HG02623 (cell line): ENCODE measurements at regions not wholly inside any gene's neighbourhood (a gene's known extent, or its start where the extent isn't known, plus 50 kb on each side); places are given as distances from the start of the nearest gene placed in this dataset.
"Not testable (repeated sequence)": the region's sequence is repeated elsewhere in the genome, so short reads cannot be mapped to it uniquely, and the experiment has no call there.

ENCODE experiments used
- ATAC-seq: cut with Tn5 transposase; IDR thresholded peaks from one replicate; pipeline ENCODE4 v1.9.1; 2021; ENCODE audit warnings: moderate library complexity; ENCODE audit not compliant: unreplicated experiment

- no peak for ATAC-seq
These were observed 50.0 kb upstream of the ALDH1B1 start for GRCh38 chr9:38342532-38342931.

- ATAC-seq, result no peak
These were observed 50.4 kb upstream of the ALDH1B1 start for GRCh38 chr9:38342096-38342495.

DNA sequence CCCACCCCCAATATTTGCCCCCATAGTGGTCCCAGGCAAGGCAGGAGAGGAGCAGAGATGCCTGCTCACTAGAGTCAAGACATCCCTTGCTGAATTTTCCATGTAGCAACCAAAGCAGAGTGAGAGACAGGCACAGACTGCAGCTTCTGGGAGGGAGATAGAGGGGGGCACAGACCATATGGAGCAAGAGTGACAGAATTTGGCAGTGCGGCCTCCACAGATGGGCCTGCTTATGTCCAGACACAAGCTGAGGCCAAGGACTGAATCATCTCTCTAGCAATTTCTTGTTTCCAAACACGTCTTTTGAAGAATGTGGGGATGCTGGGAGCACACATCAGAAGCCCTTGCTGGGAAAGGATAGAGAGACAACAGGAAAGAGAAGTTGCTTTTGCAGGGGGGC, 53.0 kb upstream of the ALDH1B1 start:
- ATAC-seq, result no peak

DNA sequence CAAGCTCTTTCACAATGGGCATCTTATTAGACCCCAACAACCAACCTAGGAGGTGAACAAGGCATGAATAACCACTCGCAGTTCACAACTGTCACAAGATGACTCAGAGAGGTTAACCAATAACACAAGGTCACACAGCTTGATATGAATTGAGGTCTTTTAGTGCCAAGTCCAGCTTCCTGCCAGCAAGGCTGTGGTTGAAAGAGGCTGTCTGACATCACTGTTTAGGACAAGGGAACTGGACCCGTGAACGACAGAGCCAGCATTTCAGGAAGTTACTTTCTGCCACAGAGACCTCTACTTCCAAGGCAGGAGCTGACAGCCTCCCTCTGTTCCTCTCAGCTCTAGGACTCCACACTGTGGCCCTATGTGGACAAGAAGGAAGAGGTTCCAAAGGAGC, 53.4 kb upstream of the ALDH1B1 start:
- peak; percentile 56 for ATAC-seq

DNA sequence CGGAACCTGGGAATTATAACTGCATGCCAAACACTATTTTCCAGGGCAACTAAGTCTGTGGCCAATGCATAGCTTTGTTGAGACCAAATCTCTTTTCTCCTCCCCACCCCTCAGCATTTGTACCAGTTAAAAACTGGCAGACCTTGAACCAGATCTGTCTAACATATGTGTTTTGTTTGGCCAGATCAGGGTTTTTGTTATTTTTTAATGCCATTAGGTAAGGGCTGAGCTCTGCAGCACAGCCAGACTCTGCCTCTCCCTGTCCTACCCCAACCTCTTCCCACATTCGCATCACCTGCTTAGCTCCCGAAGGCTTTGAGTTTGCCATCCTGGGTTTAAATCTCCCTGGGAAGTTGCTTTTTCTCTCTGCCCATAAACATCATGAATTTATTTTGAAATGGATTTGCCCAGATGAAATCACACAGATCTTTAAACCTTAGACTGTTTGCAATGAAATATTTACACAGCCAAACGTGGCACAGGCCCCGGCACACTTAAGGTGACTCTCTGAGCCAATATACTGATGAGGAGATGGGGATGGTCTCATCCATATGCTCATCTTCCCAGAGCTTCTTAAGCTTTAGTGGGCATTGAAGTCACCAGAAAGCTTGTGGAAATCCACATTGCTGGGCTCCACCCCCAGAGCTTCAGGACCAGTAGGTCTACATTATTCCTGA, 54.0 kb upstream of the ALDH1B1 start:
- no peak for ATAC-seq

DNA sequence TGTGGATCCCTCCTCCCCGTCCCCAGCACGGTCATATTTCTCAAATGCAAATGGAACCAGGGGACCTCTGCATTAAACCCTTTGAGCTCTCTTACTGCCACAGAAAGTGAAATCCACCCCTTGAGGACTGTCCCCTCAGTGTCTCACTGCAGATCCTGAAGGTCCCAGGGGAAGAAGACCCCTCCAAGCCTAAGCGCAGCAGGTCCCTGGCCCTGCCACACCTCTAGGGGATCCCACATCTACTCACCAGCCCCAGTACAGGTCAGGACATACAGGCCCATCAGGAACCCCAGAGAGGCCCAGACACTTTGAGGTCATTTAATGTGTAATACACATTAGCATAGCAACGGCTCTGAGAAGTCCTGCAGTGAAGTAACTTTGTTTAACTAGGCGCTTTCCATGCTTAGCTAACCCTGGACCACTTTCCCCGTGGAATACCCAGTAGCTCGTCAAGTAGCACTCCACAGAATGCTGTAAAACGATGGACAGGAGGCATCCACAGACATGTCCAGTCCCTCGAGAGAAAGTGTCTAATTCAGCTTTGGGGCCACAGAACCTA, 54.7 kb upstream of the ALDH1B1 start:
- ATAC-seq, result no peak

- no peak for ATAC-seq
These were observed 55.3 kb upstream of the ALDH1B1 start for GRCh38 chr9:38337181-38337580.

DNA sequence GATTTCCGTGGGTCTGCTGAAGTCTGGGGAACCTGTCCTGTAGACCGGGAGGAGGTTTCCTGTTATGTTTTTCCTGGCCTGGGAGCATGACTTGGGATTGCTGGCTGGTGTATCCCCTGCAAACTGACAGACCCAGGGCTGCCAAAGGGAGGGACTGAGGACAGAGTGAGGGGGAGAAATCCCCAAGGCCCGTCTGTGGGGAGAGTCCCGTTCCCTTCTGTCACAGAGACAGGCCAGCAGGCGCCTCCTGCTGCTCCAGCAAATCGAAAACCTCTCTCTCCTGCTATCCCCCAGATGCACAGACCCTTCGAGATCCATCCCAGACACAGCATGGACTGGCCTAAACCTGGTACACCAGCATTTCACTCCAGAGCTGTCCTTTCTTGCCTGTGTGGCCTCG, 56.2 kb upstream of the ALDH1B1 start:
- no peak for ATAC-seq

DNA sequence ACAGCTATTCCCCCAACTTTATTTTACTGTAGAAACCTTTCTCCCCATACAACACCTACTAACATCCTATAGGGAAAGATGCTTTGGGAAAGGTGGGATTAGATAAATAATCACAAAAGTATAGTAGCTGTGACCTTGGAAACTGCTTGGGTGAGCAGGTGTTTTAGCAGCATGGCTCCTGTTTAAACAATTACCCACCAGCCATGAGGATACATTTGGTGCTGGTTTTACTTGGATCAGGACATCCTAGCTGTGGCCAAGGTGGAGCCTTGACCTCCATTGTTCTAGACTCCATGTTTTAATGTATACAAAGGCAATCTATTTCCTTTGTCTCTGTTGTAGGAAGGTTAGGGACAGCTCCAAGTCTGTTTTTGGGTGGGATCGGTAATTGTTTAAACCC, 56.8 kb upstream of the ALDH1B1 start:
- no peak for ATAC-seq

GRCh38 chr9:38334234-38334633, 58.3 kb upstream of the ALDH1B1 start:
- no peak for ATAC-seq

DNA sequence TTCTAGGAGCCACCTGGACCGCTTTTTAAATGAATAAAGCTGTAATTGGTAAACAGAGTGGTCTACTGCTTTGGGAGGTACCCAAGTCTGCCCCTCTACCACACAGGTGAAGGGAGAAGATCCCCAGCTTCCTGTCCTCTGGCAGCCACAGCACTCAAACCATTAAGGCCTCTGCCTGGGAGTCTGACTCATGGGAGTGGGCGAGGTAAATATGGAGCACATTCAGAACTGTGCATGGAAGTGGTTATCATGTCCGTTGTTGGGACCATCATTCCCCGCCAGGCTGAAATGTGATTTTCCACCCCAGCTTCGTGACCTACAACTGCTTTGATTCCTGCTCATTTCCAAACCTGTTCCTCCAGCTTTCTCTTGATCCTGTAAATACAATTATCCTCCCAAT, 59.5 kb upstream of the ALDH1B1 start:
- ATAC-seq, result no peak

GRCh38 chr9:38332625-38333024, 59.9 kb upstream of the ALDH1B1 start:
- ATAC-seq, result no peak

DNA sequence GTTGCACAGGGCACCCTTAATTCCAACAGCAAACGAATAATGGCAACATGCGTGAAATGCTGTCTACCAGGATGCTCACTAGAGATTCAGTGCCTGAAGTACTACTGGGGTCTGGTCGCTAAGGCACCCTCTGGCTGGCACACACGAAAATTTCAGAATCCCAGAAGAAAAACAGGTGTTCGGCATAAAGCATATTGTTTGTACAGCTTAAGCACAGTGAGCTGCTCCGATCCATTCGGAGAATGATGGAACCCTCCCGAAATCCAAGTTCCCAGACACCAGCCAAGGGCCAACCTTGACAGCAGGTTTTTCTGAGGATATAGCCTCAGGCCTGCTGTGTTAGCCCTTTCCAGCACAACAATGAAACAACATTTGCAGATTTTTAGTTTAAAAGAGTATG, 61.4 kb upstream of the ALDH1B1 start:
- no peak for ATAC-seq

GRCh38 chr9:38329968-38330367, 62.5 kb upstream of the ALDH1B1 start:
- no peak for ATAC-seq

GRCh38 chr9:38328765-38329164, 63.7 kb upstream of the ALDH1B1 start:
- no peak for ATAC-seq

DNA sequence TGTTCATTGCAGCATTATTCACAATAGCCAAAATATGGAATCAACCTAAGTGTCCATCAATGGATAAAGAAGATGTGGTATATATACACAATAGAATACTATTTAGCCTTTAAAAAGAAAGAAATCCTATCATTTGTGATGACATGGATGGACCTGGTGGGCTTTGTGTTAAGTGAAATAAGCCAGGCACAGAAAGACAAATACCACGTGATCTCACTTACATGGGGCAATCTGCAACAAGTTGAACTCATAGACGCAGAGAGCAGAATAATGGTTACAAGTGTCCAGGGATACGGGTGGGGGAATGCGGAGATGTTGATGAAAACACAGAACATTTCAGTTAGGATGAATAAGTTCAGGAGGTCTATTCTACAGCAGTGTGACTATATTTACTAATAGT, 66.4 kb upstream of the ALDH1B1 start:
- ATAC-seq, result no peak

- not testable (repeated sequence) for ATAC-seq
These were observed 68.3 kb upstream of the ALDH1B1 start for GRCh38 chr9:38324213-38324612.

DNA sequence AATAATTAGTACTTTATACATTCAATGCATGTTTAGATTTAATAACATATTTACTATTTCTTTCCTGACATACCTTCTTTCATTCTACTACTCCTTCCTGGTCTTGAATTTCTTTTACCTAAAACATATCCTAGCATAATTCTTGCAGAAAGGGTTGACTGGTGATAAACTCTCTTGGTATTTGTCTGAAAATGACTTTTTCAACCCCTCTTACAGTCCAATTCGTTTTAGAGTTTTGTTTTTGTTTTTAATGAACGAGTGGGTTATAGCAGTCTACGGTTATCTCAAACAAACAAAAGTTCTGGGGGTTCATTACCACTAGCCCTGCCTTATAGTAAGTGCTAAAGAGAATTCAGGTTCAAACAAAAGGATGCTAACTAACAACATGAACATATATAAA, 69.6 kb upstream of the ALDH1B1 start:
- ATAC-seq, result no peak

DNA sequence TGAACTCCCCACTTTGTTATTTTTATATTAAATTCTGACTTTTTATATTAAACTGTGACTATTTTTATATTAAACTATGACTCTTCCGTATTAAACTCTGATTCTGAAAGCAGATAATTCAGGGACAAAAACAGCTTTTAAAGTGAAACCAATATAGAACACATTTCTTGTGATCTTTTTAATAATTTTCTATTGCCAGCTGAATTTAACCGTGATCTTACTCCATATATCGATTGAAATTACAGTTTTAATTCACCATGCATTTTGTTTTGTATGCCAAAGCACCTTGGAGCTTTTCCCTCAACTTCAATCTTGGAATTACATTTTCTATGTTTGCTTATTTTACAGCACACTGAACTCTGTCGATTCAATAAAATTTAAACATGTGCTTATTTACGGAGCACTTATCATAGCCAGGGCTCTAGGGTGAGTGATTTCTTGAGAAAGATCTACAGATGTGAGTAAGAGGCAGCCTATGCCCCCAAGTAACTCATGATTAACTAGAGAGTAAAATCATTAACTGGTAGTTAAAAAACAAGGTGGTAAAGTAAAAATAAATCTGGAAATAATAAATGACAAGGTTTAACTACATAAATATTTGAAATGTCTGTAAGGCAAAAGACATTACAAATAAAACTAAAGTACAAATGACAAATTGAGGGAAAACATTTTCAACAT, 72.9 kb upstream of the ALDH1B1 start:
- no peak for ATAC-seq

DNA sequence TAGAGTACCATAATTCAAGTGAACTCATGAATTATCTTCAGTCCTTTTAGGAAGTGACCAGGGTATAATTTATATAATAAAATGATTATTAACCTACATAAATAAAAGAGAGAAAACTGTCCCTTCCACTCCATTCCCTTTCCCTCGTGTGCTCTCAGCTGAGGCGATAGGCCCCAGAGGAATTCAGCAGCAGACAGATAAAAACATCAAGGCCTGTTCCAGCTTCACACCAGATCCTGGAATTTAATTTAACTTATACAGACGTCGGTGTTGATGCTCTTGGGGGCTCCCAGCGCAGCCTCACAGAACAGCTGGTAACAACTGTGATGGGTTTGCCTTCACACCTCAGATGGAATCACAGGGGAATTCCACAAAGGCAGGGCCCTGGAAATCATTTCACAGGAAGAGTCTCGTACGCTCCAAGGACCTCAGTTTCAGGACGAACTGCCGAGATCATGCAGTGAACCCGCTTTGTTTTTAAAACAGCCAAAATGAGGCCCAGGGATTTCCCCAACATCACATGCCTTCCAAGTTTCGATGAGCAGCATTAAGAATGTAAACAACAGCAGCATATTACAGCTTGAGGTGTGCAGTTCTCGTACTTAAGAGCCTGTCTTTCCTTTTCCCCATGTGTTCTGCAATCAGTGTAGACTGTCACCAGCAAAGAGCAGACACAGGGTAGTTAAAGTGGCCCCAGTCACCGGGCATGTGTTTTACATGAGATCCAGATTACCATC, 73.6 kb upstream of the ALDH1B1 start:
- peak; percentile 87 for ATAC-seq

GRCh38 chr9:38316166-38316780, 76.2 kb upstream of the ALDH1B1 start:
- no peak for ATAC-seq
